ENCODE measurements at regions not wholly inside any gene's neighbourhood (a gene's known extent, or its start where the extent isn't known, plus 50 kb on each side); places are given as distances from the start of the nearest gene placed in this dataset.

DNA sequence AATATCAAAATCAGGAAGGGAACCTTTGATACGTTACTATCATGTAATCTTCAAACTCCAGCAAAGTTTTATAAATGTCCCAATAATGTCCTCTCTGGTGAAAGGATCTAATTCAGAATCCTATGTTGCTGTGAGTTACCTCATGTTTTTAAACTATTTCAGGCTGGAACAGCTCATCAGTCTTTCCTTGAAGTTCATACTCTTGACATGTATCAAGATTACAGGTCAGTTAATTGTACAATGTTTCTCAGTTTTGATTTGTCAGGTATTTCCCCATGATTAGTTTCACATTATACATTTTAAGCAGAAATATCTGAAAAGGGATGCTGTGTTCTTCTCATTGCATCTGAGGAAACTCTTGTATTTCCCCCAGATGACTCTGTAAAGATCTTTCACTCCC is 136.5 kb upstream of the HS3ST1 start:
- Histone ChIP-seq H3K4me2 (no peak overlapping the region), H3K27ac (no peak overlapping the region), H3K9me3 (no peaks in the 10 kb centered on the region), H3K4me3 (no peak overlapping the region), H3K4me1 (no peaks in the 10 kb centered on the region)
- 65% methylated on average over 1 of the region's 1 CpG for WGBS (ENCODE audit: missing lambda C conversion rate)
- TF ChIP-seq, protein P1, sequence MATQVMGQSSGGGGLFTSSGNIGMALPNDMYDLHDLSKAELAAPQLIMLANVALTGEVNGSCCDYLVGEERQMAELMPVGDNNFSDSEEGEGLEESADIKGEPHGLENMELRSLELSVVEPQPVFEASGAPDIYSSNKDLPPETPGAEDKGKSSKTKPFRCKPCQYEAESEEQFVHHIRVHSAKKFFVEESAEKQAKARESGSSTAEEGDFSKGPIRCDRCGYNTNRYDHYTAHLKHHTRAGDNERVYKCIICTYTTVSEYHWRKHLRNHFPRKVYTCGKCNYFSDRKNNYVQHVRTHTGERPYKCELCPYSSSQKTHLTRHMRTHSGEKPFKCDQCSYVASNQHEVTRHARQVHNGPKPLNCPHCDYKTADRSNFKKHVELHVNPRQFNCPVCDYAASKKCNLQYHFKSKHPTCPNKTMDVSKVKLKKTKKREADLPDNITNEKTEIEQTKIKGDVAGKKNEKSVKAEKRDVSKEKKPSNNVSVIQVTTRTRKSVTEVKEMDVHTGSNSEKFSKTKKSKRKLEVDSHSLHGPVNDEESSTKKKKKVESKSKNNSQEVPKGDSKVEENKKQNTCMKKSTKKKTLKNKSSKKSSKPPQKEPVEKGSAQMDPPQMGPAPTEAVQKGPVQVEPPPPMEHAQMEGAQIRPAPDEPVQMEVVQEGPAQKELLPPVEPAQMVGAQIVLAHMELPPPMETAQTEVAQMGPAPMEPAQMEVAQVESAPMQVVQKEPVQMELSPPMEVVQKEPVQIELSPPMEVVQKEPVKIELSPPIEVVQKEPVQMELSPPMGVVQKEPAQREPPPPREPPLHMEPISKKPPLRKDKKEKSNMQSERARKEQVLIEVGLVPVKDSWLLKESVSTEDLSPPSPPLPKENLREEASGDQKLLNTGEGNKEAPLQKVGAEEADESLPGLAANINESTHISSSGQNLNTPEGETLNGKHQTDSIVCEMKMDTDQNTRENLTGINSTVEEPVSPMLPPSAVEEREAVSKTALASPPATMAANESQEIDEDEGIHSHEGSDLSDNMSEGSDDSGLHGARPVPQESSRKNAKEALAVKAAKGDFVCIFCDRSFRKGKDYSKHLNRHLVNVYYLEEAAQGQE (IDR thresholded peaks at IDR 0.05): no peak
- no peak for TF ChIP-seq RARB (CRISPR knock-in tag; IDR thresholded peaks at IDR 0.05)
- no peak for TF ChIP-seq ZC3H11A (IDR thresholded peaks at IDR 0.05)
- no peak for TF ChIP-seq EHF (CRISPR knock-in tag; IDR thresholded peaks at IDR 0.05)
- TF ChIP-seq ZNF302 (CRISPR knock-in tag; IDR thresholded peaks at IDR 0.05): no peak
- no peak for TF ChIP-seq SMC3 (IDR thresholded peaks at IDR 0.05)
- TF ChIP-seq HES2 (IDR thresholded peaks at IDR 0.05): no peak
- no peak for TF ChIP-seq JUN (IDR thresholded peaks at IDR 0.05)
- no peak for TF ChIP-seq PHF8 (IDR thresholded peaks at IDR 0.05; ENCODE audit: borderline replicate concordance, low read depth)
- TF ChIP-seq HDAC2 (IDR thresholded peaks at IDR 0.05): no peak
- TF ChIP-seq HEYL (CRISPR knock-in tag; IDR thresholded peaks at IDR 0.05): no peak
- TF ChIP-seq, protein P2, sequence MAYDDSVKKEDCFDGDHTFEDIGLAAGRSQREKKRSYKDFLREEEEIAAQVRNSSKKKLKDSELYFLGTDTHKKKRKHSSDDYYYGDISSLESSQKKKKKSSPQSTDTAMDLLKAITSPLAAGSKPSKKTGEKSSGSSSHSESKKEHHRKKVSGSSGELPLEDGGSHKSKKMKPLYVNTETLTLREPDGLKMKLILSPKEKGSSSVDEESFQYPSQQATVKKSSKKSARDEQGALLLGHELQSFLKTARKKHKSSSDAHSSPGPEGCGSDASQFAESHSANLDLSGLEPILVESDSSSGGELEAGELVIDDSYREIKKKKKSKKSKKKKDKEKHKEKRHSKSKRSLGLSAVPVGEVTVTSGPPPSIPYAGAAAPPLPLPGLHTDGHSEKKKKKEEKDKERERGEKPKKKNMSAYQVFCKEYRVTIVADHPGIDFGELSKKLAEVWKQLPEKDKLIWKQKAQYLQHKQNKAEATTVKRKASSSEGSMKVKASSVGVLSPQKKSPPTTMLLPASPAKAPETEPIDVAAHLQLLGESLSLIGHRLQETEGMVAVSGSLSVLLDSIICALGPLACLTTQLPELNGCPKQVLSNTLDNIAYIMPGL (CRISPR knock-in tag; IDR thresholded peaks at IDR 0.05; ENCODE audit: borderline replicate concordance): no peak
- TF ChIP-seq POLR2A (IDR thresholded peaks at IDR 0.05; ENCODE audit: low read length): no peak
- no peak for TF ChIP-seq KDM1A (IDR thresholded peaks at IDR 0.05; ENCODE audit: low read depth)
- TF ChIP-seq FOSB (CRISPR knock-in tag; IDR thresholded peaks at IDR 0.05): no peak
- TF ChIP-seq NPAS2 (CRISPR knock-in tag; IDR thresholded peaks at IDR 0.05; ENCODE audit: borderline replicate concordance): no peak
- ChIA-PET POLR2A (no interaction called here), CTCF (no interaction called here)
- FAIRE-seq: no peak
- no peak for ATAC-seq
- DNase-seq (ENCODE audit: low read depth in 1 of 2, low spot score in 1 of 2): no peak

GRCh38 chr4:11564021-11564420 is 135.3 kb upstream of the HS3ST1 start:
- ChIA-PET POLR2A (no interaction called here), CTCF (no interaction called here)
- no peak overlapping the region for H3K4me2 ChIP-seq
- no peaks in the 10 kb centered on the region for H3K9me3 ChIP-seq
- no peak overlapping the region for H3K4me3 ChIP-seq
- 42% methylated on average over 2 of the region's 2 CpGs for WGBS (ENCODE audit: missing lambda C conversion rate)
- H3K27ac ChIP-seq: no peak overlapping the region
- no peak for TF ChIP-seq CEBPB (IDR thresholded peaks at IDR 0.05)
- TF ChIP-seq CBX8 (IDR thresholded peaks at IDR 0.05): no peak
- TF ChIP-seq, protein P2 (CRISPR knock-in tag; IDR thresholded peaks at IDR 0.05; ENCODE audit: borderline replicate concordance): no peak
- TF ChIP-seq SREBF2 (IDR thresholded peaks at IDR 0.05): no peak
- no peak for TF ChIP-seq HEYL (CRISPR knock-in tag; IDR thresholded peaks at IDR 0.05)
- no peaks in the 10 kb centered on the region for H3K4me1 ChIP-seq
- DNase-seq (ENCODE audit: low read depth in 1 of 2, low spot score in 1 of 2) (no peak), ATAC-seq (no peak), FAIRE-seq (no peak)
